Activated T-helper 1 cell treated with anti-CD3 and anti-CD28 coated beads, Interleukin-12 subunit alpha, Interleukin-12 subunit beta, Interleukin-2, Interleukin-4 antibody, amounts not matched to agents 30 ng/mL and 10 ng/mL and 1 ng/mL, durations not matched to agents 14 hours and 24 hours and 36 hours (primary cell): ENCODE measurements at regions not wholly inside any gene's neighbourhood (a gene's known extent, or its start where the extent isn't known, plus 50 kb on each side); places are given as distances from the start of the nearest gene placed in this dataset.

Experiments used
- DNase-seq: peaks from one replicate; pipeline ENCODE4 v3.0.0; 2021; ENCODE audit warnings: low spot score
- H3K27ac Mint-ChIP-seq: one replicate; pipeline ENCODE4 v1.8.0; 2021; ENCODE audit warnings: mild to moderate bottlenecking, mixed read lengths
- H3K27me3 Mint-ChIP-seq: one replicate; pipeline ENCODE4 v1.8.0; 2022; ENCODE audit warnings: mild to moderate bottlenecking, moderate library complexity, mixed read lengths; ENCODE audit not compliant: insufficient read depth
- H3K36me3 Mint-ChIP-seq: one replicate; pipeline ENCODE4 v1.8.0; 2021; ENCODE audit warnings: low read depth, mixed read lengths
- H3K4me1 Mint-ChIP-seq: one replicate; pipeline ENCODE4 v1.8.0; 2021; ENCODE audit warnings: low read depth, mixed read lengths
- H3K4me3 Mint-ChIP-seq: one replicate; pipeline ENCODE4 v1.8.0; 2021; ENCODE audit warnings: mild to moderate bottlenecking, moderate library complexity, mixed read lengths
- H3K9me3 Mint-ChIP-seq: one replicate; pipeline ENCODE4 v1.8.0; 2021; ENCODE audit warnings: mixed read lengths
- intact Hi-C: fragments of 100-400 bp; cut with micrococcal nuclease; formaldehyde crosslinking; loops from one replicate; pipeline ENCODE4 v1.15.1; 2024

- intact Hi-C loops = no loop called here
- no peak for DNase-seq
- H3K4me3 Mint-ChIP-seq = no peak overlapping the region
- peaks cover 4% of the 10 kb centered on the region for H3K27me3 Mint-ChIP-seq
- peaks cover under 1% of the 10 kb centered on the region for H3K4me1 Mint-ChIP-seq
- peaks cover 5% of the 10 kb centered on the region for H3K9me3 Mint-ChIP-seq
- H3K27ac Mint-ChIP-seq = no peak overlapping the region
- peaks cover 1% of the 10 kb centered on the region for H3K36me3 Mint-ChIP-seq
These were observed 113.5 kb upstream of the PPP1R26 start for GRCh38 chr9:135366104-135366503.

GRCh38 chr9:135369412-135369990, 110.1 kb upstream of the PPP1R26 start:
- intact Hi-C loops = no loop called here
- Mint-ChIP-seq H3K4me1 (no peaks in the 10 kb centered on the region), H3K27me3 (peaks cover 4% of the 10 kb centered on the region), H3K27ac (no peak overlapping the region), H3K36me3 (no peaks in the 10 kb centered on the region), H3K9me3 (no peaks in the 10 kb centered on the region), H3K4me3 (no peak overlapping the region)
- no peak for DNase-seq

- Mint-ChIP-seq H3K27ac (no peak overlapping the region), H3K4me3 (no peak overlapping the region), H3K27me3 (peaks cover 4% of the 10 kb centered on the region), H3K36me3 (no peaks in the 10 kb centered on the region), H3K4me1 (no peaks in the 10 kb centered on the region), H3K9me3 (no peaks in the 10 kb centered on the region)
- DNase-seq = no peak
- intact Hi-C loops = no loop called here
These were observed 108.9 kb upstream of the PPP1R26 start for GRCh38 chr9:135370411-135371375.

GRCh38 chr9:135371535-135371934, 108.0 kb upstream of the PPP1R26 start:
- H3K4me1 Mint-ChIP-seq = no peaks in the 10 kb centered on the region
- no peak overlapping the region for H3K4me3 Mint-ChIP-seq
- no peaks in the 10 kb centered on the region for H3K9me3 Mint-ChIP-seq
- intact Hi-C loops = no loop called here
- H3K36me3 Mint-ChIP-seq = no peaks in the 10 kb centered on the region
- peaks cover 4% of the 10 kb centered on the region for H3K27me3 Mint-ChIP-seq
- no peak overlapping the region for H3K27ac Mint-ChIP-seq
- DNase-seq = no peak

GRCh38 chr9:135372036-135372435, 107.5 kb upstream of the PPP1R26 start:
- Mint-ChIP-seq H3K27me3 (peaks cover 3% of the 10 kb centered on the region), H3K4me1 (no peaks in the 10 kb centered on the region), H3K9me3 (no peaks in the 10 kb centered on the region), H3K36me3 (no peaks in the 10 kb centered on the region), H3K27ac (no peak overlapping the region), H3K4me3 (no peak overlapping the region)
- intact Hi-C loops = no loop called here
- no peak for DNase-seq

GRCh38 chr9:135372501-135373008, 107.0 kb upstream of the PPP1R26 start:
- H3K4me3 Mint-ChIP-seq = no peak overlapping the region
- H3K9me3 Mint-ChIP-seq = no peaks in the 10 kb centered on the region
- no peaks in the 10 kb centered on the region for H3K4me1 Mint-ChIP-seq
- no peak overlapping the region for H3K27ac Mint-ChIP-seq
- H3K36me3 Mint-ChIP-seq = no peaks in the 10 kb centered on the region
- H3K27me3 Mint-ChIP-seq = peaks cover 3% of the 10 kb centered on the region
- no peak for DNase-seq
- intact Hi-C loops = no loop called here

- intact Hi-C loops = no loop called here
- Mint-ChIP-seq H3K4me1 (no peaks in the 10 kb centered on the region), H3K9me3 (no peaks in the 10 kb centered on the region), H3K4me3 (no peak overlapping the region), H3K27me3 (peaks cover 3% of the 10 kb centered on the region), H3K27ac (no peak overlapping the region), H3K36me3 (no peaks in the 10 kb centered on the region)
- no peak for DNase-seq
These were observed 106.4 kb upstream of the PPP1R26 start for GRCh38 chr9:135373151-135373685.

DNA sequence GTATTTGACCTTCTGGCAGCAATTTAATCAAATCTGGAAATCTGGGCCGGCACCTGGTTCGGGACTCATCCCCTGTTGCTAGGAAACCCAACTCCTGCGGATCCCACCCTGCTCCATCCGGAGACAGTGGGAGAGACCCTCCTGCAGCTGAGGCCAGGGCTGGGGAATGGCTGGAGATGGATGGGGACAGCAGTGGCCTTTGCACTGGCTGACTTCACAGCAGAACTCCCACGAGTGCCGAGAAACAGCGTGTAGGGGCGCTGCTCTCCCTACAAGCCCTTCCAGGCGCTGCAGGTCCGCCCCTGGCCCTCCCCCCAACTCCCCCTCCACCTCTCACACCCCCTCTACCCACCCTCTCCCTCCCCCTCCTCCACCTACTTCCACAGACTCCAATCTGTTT, 105.8 kb upstream of the PPP1R26 start:
- no peak for DNase-seq
- Mint-ChIP-seq H3K4me3 (no peak overlapping the region), H3K27ac (peak overlapping the region; percentile 34), H3K36me3 (no peaks in the 10 kb centered on the region), H3K4me1 (no peaks in the 10 kb centered on the region), H3K27me3 (no peaks in the 10 kb centered on the region), H3K9me3 (no peaks in the 10 kb centered on the region)
- intact Hi-C loops = no loop called here

GRCh38 chr9:135374591-135374990, 105.0 kb upstream of the PPP1R26 start:
- DNase-seq = no peak
- intact Hi-C loops = no loop called here
- Mint-ChIP-seq H3K4me3 (no peak overlapping the region), H3K27ac (no peak overlapping the region), H3K27me3 (no peaks in the 10 kb centered on the region), H3K9me3 (no peaks in the 10 kb centered on the region), H3K36me3 (no peaks in the 10 kb centered on the region), H3K4me1 (no peaks in the 10 kb centered on the region)

DNA sequence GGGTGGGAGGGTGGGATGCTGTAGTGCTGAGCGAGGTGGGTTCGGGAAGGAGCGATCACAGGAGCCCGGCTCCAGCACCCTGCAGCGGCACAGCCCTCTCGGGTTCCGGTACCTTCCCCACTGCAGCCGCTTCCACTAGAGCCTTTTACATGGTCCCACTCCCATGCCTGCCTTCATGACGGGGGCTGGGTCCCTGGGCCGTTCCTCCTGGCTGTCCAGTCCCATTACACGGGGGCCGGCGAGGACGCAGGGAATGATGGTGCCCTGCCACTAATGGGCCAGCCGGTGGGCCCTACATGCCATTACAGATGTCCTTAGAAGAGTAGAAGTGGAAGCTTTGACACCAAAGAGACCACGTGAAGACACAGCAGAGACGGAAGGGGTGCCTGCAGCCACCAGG, 104.6 kb upstream of the PPP1R26 start:
- Mint-ChIP-seq H3K36me3 (no peaks in the 10 kb centered on the region), H3K4me3 (no peak overlapping the region), H3K9me3 (no peaks in the 10 kb centered on the region), H3K4me1 (no peaks in the 10 kb centered on the region), H3K27ac (no peak overlapping the region), H3K27me3 (no peaks in the 10 kb centered on the region)
- intact Hi-C loops = no loop called here
- no peak for DNase-seq

GRCh38 chr9:135376511-135377265, 102.9 kb upstream of the PPP1R26 start:
- Mint-ChIP-seq H3K27ac (no peak overlapping the region), H3K36me3 (no peaks in the 10 kb centered on the region), H3K9me3 (no peaks in the 10 kb centered on the region), H3K27me3 (no peaks in the 10 kb centered on the region), H3K4me1 (no peaks in the 10 kb centered on the region), H3K4me3 (no peak overlapping the region)
- intact Hi-C loops = no loop called here
- no peak for DNase-seq

DNA sequence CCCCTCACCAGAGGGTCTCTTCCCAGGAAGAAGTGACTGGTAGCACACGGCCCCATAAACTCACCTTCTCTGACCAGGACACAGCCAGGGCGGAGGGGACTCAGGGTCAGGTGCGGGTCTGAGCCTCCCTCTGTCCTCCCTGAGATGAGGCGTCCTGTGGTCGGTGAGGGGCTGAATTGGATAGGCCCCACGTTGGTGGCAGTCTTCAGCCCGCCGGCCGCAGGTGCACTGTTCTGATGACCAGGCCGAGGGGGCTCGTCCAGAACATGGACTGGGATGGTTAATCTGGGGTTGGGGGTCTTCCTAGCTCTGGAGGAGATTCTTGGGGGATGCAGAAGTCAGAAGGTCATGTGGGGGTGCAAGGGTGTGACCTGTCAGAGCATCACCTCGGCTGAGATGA, 102.2 kb upstream of the PPP1R26 start:
- DNase-seq = no peak
- no peaks in the 10 kb centered on the region for H3K36me3 Mint-ChIP-seq
- H3K27ac Mint-ChIP-seq = no peak overlapping the region
- H3K9me3 Mint-ChIP-seq = no peaks in the 10 kb centered on the region
- intact Hi-C loops = no loop called here
- no peak overlapping the region for H3K4me3 Mint-ChIP-seq
- H3K4me1 Mint-ChIP-seq = no peaks in the 10 kb centered on the region
- no peaks in the 10 kb centered on the region for H3K27me3 Mint-ChIP-seq

DNA sequence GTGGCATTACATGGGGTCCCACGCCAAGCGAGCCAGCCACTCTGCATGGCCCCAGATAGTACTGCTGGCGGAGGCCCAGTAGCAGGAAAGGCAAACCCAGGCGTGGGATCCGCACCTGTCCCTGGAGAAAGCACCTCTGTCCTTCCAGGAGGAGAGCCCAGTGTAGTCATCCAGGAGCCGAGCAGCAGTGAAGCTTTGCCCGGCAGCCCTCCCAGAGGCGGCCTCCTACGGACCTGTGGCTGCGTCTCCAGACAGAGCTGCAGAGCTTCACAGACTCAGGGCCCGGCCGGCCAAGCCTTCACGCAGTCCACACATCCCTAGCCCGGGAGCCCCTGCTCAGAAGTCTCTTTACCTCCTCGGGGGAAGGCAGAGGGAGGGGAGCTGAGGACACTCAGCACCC, 100.8 kb upstream of the PPP1R26 start:
- no peak overlapping the region for H3K4me3 Mint-ChIP-seq

More for the DNA sequence above, 100.8 kb upstream of the PPP1R26 start:
- Mint-ChIP-seq H3K4me1 (no peaks in the 10 kb centered on the region), H3K27ac (no peak overlapping the region), H3K9me3 (no peaks in the 10 kb centered on the region), H3K36me3 (no peaks in the 10 kb centered on the region), H3K27me3 (no peaks in the 10 kb centered on the region)
- intact Hi-C loops = no loop called here
- no peak for DNase-seq
